ENCODE measurements at regions not wholly inside any gene's neighbourhood (a gene's known extent, or its start where the extent isn't known, plus 50 kb on each side); places are given as distances from the start of the nearest gene placed in this dataset.

- no peak for DNase-seq
Measured at GRCh38 chr4:137664046-137664387, 131.7 kb upstream of the PCDH18 start.

GRCh38 chr4:137663251-137664045 lies 131.2 kb upstream of the PCDH18 start:
- DNase-seq: no peak

- no peak for DNase-seq
Measured at GRCh38 chr4:137661693-137662092, 129.4 kb upstream of the PCDH18 start.

GRCh38 chr4:137660211-137660610 lies 127.9 kb upstream of the PCDH18 start:
- no peak for DNase-seq

- no peak for DNase-seq
Measured at GRCh38 chr4:137659431-137659830, 127.1 kb upstream of the PCDH18 start.

GRCh38 chr4:137656661-137657060 lies 124.4 kb upstream of the PCDH18 start:
- DNase-seq: no peak

GRCh38 chr4:137655302-137655701 lies 123.0 kb upstream of the PCDH18 start:
- DNase-seq: no peak

- no peak for DNase-seq
Measured at GRCh38 chr4:137651128-137651527, 118.8 kb upstream of the PCDH18 start.

GRCh38 chr4:137649711-137650450 lies 117.6 kb upstream of the PCDH18 start:
- DNase-seq: no peak

GRCh38 chr4:137648531-137648930 lies 116.2 kb upstream of the PCDH18 start:
- no peak for DNase-seq

- DNase-seq: no peak
Measured at GRCh38 chr4:137647375-137647774, 115.1 kb upstream of the PCDH18 start.

- no peak for DNase-seq
Measured at GRCh38 chr4:137644201-137644600, 111.9 kb upstream of the PCDH18 start.

- no peak for DNase-seq
Measured at GRCh38 chr4:137641544-137641943, 109.2 kb upstream of the PCDH18 start.

- DNase-seq: no peak
Measured at GRCh38 chr4:137640838-137641158, 108.5 kb upstream of the PCDH18 start.

- DNase-seq: no peak
Measured at GRCh38 chr4:137640156-137640837, 108.0 kb upstream of the PCDH18 start.

GRCh38 chr4:137638934-137639333 lies 106.6 kb upstream of the PCDH18 start:
- no peak for DNase-seq

- DNase-seq: no peak
Measured at GRCh38 chr4:137635601-137636000, 103.3 kb upstream of the PCDH18 start.

GRCh38 chr4:137635108-137635507 lies 102.8 kb upstream of the PCDH18 start:
- DNase-seq: no peak

- no peak for DNase-seq
Measured at GRCh38 chr4:137632842-137633241, 100.5 kb upstream of the PCDH18 start.

GRCh38 chr4:137631605-137632004 lies 99.3 kb upstream of the PCDH18 start:
- DNase-seq: no peak

- DNase-seq: no peak
Measured at GRCh38 chr4:137630252-137630651, 98.0 kb upstream of the PCDH18 start.

GRCh38 chr4:137627739-137628460 lies 95.6 kb upstream of the PCDH18 start:
- no peak for DNase-seq
